Activated T-cell treated with anti-CD3 and anti-CD28 coated beads for 1 hour (primary cell): ENCODE measurements at regions not wholly inside any gene's neighbourhood (a gene's known extent, or its start where the extent isn't known, plus 50 kb on each side); places are given as distances from the start of the nearest gene placed in this dataset.
"Not testable (repeated sequence)": the region's sequence is repeated elsewhere in the genome, so short reads cannot be mapped to it uniquely, and the experiment has no call there.

ENCODE experiments used
- DNase-seq: peaks from one replicate; pipeline ENCODE4 v3.0.0-alpha.2; 2020; ENCODE audit warnings: low read depth

DNA sequence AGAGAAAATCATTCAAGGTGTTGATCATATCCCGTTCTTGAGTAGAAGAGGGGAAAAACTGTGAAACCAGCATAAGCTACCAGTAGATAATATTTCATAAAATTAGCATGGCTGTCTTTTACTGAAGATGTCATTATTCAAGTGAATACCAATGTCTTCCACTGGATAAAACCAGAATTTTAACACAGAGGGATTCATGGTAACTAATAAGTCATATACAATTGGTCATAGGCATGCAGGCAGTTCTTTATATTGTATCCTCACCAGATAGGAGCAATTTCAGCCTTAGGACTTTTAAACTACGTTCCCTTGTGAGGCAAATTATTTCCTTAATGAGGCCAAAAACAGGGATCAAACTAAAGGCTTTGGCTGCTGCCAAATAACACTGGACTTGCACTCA is 202.3 kb upstream of the PITRM1 start:
- no peak for DNase-seq

DNA sequence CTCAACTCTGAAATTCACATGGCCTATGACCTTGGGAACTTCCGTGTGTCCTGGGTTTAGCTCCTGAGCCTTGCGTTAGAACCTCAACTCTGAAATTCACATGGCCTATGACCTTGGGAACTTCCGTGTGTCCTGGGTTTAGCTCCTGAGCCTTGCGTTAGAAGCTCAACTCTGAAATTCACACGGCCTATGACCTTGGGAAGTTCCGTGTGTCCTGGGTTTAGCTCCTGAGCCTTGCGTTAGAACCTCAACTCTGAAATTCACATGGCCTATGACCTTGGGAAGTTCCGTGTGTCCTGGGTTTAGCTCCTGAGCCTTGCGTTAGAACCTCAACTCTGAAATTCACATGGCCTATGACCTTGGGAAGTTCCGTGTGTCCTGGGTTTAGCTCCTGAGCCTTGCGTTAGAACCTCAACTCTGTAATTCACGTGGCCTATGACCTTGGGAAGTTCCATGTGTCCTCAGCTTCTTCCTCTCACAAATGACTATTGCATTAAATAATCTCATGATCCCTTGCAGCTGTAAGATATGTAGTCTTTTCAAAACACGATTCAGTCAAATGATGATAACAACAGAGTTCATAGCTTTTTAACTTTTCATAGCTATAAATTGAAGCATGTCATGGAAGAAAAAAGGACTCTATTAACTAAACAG is 200.9 kb upstream of the PITRM1 start:
- DNase-seq = not testable (repeated sequence)

DNA sequence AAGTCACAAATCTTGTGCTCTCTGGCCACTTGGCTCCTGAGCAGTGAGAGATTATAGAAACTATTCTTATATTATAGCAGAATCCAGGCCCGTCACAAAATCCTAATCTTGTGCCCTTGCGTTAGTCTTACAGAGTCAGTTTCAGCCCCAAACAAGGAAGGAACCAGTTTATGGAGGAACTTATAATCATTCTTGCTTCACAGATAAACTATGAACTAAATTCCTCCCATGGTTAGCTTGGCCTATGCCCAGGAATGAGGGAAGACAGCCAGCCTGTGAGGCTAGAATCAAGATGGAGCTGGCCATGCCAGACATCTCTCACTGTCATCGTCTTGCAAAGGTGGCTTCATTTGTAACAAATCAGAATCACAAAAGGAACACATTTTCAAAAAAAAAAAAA is 199.7 kb upstream of the PITRM1 start:
- no peak for DNase-seq

DNA sequence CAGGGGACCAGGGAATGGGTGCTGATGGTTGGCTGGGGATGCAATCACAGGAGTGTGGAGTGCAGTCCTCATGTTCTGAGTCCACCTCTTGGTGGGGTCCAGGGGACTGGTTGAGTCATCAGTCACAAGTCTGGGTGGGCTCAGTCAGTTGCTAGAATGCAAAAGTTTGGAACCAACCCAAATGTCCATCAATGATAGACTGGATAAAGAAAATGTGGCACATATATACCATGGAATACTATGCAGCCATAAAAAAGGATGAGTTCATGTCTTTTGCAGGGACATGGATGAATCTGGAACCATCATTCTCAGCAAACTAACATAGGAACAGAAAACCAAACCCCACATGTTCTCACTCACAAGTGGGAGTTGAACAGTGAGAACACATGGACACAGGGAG is 199.0 kb upstream of the PITRM1 start:
- DNase-seq = not testable (repeated sequence)

DNA sequence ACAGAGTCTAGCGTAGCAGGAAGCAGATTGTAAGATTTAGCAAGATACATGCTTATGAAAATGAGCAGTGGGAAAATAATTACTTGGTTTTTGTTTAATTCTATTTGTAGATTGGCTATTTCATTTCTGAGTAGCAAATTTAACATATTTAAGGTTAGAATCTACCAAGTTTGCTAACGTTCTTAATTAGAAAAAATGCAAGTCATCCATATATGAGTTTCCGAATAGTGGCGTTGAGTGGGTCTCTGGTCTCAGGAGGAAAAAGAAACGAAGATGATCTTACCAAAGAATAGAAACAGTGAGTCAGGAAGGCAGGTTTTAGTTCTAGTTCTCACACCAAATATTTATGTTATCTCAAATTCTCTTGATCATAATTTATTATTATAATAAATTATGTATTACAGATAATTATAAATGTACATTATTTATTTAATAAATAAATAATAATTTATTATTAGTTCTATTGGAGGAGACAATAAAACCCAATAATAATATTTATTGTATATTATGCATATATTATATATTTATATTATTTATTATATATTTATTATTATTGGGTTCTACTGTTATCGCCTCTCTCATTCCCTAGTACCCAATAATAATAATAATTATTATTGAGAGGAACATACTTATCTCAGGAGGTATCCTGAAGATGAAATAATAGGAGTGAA is 194.3 kb upstream of the PITRM1 start:
- DNase-seq = no peak

DNA sequence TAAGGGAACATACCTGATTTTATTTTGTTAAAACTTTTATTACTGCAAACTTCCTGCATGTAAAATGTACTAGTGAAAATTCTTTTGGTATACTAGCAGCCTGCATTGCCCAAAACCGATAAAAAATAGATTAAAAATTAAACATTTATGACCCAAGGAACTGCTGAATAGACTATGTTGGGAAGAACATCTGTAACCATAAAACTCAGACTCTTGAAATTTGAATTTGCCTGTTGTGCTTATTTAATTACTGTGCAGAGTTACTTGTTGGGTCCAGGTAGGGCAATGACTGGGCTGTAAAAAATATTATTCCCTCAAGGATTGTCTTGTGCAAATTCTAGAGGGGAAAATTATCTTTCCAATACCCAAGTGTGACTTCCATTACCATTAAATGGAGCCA is 193.5 kb upstream of the PITRM1 start:
- DNase-seq = no peak

DNA sequence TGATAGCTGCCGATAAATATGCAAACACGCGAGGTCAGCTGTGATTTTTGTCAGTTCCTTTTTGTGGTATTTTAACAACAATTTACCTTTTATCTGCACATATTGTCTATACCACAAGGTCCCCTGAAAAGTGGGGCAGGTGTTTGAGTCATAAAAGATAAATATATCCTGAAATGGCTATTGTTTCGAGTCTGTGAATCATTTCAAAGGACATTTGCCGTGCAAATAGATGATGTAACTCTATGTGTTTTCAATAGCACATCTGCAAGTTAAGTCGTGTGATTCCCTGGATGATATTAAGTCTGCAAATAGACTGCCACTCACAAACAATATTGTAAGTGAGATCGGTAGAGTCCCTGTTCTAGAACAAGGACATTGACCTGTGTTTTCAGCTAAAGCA is 193.0 kb upstream of the PITRM1 start:
- no peak for DNase-seq

DNA sequence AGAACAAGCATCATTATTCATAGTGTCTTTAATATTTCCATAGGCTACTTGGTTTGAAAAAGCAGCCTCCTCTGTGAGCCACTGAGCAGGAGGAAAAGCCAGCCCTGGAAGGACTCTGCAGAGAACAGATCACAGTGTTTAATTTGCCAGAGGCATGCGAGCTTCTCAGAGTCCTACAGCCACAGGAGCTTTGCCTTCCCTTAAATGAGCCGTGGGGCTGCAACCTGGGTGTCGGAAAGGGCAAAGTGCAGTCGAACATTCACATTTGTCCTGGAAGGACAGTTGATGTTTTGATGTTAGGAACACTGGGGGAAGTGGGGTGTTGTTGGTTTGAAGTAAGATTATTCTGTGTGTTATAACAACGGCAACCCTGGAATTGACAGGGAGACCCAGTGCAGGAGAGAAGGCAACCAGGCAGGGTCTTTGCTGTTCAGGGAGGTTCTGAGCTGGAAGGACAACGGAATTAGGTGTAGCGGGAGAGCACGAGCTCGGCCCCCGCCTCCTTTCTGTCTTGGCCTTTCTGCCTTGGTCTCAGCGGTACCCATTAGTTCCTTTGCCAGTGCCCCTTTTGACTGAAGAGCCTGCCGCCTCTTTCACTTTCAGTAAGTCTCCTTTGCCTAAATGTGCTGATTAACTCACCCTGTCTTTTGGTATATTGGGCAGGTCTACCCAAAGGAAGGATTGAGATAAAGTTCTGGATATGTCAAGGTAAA is 192.3 kb upstream of the PITRM1 start:
- DNase-seq = no peak

DNA sequence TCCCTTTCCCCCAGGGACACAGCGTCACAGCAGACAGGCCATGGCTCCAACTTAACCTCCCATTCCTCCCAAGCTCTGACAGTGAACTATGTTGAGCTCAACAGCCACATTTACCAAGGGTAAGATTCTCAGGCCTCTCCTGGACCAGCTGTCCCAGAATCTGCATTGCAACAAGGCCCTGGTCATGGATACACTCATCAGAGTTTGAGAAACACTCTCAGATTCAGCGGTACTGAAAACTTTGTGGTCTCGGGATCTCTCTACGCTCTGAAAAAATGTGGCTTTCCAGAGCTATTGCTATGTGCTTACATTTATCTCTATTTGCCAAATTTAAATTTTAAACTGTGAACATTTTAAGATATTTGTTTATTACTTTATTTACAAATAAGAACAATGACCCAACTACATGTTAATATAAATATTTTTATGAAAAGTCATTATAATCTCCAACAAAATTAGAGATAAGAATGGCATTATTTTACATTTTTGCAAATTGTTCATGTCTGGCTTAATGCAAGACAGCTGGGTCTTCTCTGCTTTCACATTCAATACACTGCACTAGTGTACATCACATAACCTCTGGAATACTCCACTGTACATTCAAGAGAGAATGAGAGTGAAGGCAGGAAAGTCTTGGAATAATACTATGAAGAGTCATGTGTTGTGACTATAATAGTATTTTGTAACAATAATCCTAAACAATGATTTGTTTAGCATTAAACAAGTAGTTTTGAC is 190.9 kb upstream of the PITRM1 start:
- DNase-seq = no peak

DNA sequence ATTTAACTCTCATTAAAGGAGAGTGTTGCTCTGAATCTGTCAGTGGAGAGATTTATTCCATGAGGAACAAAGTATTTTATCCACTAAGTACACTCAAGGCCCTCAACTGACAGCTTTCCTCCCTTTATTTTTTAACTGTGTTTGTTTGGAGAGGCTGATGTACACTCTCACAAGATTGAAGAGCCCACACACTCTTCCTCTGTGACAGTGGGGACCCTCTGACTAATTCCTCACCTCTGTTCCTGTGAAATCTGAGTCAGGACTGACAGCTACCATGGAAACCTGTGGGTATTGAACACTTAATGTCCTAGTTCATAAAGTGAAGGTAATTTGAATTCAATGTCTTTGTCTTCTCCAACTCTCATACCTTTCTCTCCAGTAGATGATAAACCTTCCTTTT is 189.8 kb upstream of the PITRM1 start:
- DNase-seq = no peak

DNA sequence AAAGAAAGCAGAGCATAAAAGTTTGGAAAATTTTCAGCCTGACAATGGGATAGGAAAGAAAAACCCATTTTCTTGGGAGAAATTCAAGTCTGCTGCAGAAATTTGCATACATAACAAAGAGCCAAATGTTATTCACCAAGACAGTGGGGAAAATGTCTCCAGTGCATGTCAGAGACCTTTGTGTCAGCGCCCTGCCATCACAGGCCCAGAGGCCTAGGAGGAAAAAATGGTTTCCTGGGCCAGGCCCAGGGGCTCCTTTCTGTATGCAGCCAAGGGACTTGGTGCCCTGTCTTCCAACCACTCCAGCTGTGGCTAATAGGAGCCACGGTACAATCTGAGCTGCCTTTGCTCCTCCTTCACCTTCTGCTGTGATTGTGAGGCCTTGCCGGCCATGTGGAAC is 189.1 kb upstream of the PITRM1 start:
- DNase-seq = no peak

DNA sequence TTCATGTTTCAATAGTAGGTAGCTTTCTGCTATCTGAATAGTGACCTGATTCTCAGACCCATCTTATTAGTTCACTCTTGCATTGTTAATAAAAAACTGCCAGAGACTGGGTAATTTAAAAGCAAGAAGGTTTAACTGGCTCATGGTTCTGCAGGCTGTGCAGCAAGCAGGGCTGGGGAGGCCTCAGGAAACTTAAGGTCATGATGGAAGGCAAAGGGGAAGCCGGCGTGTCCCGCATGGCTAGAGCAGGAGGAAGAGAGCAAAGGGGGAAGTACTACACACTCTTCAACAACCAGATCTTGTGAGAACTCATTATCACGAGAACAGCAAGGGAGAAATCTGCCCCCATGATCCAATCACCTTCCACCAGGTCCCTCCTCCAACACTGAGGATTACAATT is 185.2 kb upstream of the PITRM1 start:
- no peak for DNase-seq

DNA sequence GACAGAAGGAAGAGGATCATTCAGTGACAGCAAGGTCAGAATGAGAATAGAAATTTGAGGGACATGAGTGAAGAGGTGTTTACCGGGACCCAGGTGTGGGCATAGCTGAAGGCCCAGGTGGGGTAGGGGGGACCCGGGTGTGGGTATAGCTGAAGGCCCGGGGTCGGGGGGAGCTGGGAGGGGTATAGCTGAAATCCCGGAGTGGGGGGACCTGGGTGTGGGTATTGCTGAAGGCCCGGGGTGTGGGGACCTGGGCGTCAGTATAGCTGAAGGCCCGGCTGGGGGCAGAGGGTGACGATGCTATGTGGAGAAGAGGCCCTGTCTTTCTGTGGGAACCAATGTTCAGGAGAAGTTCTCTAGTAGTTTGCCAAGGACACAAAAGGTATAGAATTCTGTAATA is 183.0 kb upstream of the PITRM1 start:
- no peak for DNase-seq

DNA sequence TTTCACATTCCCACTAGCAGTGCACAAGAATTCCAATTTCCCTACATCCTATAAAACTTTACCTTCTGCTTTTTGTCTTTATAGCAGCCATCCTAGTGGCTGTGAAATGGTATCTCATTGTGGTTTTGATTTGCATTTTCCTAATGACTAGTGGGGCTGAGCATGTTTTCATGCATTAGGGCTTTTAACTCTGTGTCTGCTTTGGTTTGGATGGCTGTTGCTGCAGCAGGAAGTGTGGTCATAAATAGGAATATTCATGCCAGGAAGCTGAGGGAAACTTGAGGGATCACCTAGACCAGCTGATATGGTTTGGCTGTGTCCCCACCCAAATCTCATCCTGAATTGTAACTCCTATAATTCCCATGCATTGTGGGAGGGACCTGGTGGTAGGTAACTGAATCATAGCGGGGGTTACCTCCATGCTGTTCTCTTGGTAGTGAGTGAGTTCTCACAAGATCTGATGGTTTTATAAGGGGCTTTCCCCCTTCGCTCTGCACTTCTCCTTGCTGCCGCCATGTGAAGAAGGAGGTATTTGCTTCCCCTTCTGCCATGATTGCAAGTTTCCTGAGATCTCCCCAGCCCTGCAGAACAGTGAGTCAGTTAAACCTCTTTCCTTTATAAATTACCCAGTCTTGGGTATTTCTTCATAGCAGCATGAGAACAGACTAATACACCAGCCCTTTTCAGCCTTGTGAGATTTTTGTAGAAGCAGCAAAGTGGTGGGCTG is 181.8 kb upstream of the PITRM1 start:
- DNase-seq = no peak

DNA sequence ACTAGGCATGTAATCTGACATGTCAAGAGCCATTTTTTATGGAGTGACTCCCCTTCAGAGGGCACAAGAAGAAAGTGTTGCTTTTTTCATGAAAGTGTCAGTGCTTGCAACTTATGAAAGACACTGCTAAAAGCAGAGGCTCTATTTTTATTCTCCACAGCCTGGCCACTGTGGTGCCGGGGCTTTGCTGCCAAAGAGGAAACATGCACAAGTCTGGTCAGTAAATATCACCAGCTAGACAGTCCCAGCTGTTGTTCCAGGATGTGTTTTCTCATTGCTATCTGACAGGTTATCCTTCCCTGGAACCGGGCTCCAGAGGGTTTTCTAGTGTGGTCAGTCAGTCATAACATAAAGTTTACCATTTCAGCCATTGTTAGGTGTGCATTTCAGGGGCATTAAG is 180.7 kb upstream of the PITRM1 start:
- no peak for DNase-seq

DNA sequence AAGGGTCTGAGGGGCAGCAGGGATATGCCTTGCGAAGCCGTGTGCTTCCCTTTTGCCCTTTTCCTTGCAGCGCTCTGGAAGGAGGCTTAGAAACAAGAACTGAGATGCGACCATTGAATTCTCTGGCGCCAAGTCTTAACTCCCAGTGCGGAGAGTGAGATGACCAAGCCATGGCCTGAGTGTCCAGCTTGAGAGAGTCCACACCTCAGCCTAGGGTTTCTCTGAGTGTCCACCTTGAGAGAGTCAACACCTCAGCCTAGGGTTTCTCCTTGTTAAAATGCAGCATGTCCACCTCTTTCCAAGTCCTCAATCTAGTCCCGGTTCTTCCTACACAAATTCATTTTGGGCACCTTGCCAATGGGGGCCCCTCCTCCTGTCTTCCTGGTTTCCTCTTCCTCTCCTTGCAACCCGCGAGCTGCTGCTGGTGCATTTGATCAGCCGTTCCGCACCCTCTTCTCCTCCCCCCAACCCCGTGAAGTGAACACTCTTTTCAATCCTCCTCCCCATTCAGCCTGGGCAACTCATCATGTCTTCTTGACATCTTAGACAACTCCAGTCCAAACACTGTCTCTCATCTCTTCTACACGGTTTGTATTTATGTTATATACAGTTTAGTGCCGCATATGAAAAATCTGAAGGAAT is 178.2 kb upstream of the PITRM1 start:
- DNase-seq = no peak

DNA sequence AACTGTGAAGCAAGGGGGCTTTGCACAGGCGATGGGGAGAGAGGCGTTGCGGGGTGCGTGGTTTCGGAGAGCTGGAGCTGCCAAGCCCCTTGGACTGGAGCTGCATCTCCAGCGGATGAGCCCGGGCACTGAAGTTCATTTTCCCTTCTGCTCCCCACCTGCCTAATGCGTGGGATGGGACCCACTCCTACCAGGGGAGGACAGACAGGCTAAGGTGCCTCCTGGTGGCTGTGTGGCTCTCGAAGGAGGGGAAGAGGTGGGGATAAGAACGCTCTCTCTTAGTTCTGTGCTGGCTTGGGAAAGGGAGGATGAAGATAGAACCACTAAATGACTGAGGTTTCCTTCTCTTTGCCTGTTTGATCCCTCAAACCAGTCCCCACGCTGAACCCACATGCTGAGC is 177.6 kb upstream of the PITRM1 start:
- no peak for DNase-seq

DNA sequence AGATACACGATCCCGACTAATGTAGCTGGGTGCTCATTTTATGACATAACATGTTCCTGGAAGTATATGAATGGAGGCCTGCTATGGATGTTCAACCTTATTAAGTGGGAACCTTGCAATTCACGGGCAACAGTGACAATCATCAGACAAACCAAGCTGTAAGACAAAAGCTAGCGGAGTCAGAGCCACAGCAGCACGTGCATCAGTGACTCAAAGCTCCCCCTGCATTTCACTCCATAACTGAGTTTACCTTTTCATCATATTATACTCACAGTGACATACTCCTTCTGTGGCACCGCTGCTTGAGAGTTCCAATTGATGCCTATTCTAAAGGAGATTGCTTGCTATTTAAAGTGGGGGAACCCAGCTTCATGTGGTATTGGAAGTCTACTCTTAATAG is 176.0 kb upstream of the PITRM1 start:
- DNase-seq = no peak

DNA sequence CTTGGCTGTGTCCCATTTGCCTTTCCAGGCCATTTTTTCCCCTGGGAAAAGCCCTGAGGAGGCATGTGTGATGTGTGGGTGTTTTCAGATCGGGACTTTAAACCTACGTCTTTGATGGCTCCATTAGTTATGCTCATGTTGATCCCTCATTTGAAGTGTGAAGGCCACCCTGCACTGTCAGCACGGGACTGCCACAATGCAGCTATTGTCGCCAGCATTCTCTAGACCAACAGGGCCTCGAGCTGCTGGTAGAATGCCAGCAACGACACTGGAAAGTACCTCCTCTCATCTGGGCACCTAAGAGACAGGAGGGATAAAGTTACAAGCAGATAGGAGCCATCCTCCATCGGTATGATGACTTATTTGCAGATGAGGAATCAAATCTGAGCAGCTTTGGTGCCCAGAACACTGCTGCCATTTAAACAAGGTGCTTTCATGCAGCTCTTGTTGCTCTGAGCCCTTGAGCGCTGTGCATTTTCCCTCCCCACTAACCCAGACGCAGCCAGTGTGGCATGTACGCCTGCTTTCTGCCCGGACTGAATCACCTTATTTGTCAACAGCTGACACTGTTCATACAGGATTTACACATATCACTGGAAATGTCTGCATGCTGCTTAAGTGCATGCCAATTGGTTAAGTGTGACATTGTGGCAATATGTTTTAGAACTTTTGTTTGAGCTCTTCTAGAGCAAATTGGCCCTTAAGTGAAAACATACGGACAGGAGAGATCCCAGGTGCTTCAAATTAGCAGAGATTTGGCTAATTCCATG is 175.0 kb upstream of the PITRM1 start:
- no peak for DNase-seq

DNA sequence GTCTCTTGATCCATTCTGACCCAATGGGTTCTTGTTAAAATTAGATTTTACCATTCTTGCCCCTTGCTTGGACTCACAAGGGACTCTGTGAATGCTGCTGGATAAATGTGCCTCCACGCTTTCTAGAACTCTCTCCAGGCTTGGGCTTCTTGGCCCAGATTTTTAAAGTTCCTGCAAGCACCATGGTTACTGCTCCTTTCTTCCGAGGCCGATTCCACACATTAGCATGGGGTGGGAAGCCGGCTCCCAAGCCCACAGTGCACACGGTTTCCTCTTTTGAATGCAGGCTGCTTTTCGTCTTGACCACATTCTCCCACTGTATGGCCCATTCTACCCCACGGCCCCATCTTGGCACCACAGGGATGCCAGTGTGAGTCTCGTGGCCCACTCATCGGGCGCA is 174.3 kb upstream of the PITRM1 start:
- DNase-seq = no peak

DNA sequence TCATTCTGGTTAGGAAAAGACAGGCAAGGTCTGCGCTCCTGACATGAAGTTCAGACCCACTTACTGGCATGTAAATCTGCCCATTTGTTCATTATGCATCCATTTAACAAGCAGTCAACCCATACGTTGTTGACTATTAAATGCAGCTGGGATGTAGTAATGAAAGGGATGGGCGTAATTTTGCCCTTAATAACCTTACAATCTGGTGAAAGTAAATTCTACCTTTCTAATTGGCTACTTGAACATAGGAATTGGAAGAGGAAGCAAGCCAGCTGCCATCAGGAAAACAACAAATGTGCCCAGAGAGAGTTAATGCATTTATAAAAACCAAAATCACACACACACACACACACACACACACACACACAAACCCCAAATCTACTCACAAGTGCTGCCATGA is 170.2 kb upstream of the PITRM1 start:
- no peak for DNase-seq
